COLO829 (cell line): ENCODE measurements at regions not wholly inside any gene's neighbourhood (a gene's known extent, or its start where the extent isn't known, plus 50 kb on each side); places are given as distances from the start of the nearest gene placed in this dataset.
A peak's percentile ranks its signal among the peaks of the same experiment; 100 is the strongest.

Source experiments
- DNase-seq: peaks from one replicate; pipeline ENCODE4 v3.0.0; 2012; ENCODE audit warnings: low spot score

- DNase-seq, result no peak
Measured at GRCh38 chr2:103103678-103104077, 341.8 kb downstream of the TMEM182 start.

GRCh38 chr2:103119352-103119751 lies 357.5 kb downstream of the TMEM182 start:
- no peak for DNase-seq

- DNase-seq, result no peak
Measured at GRCh38 chr2:103121106-103121505, 359.3 kb downstream of the TMEM182 start.

- no peak for DNase-seq
Measured at GRCh38 chr2:103123516-103123915, 361.7 kb downstream of the TMEM182 start.

GRCh38 chr2:103130857-103131256 lies 369.0 kb downstream of the TMEM182 start:
- no peak for DNase-seq

- DNase-seq, result no peak
Measured at GRCh38 chr2:103132536-103133217, 370.8 kb downstream of the TMEM182 start.

- peak; percentile 6 for DNase-seq
Measured at GRCh38 chr2:103135679-103136078, 373.8 kb downstream of the TMEM182 start.

- DNase-seq, result no peak
Measured at GRCh38 chr2:103138123-103138901, 376.5 kb downstream of the TMEM182 start.

GRCh38 chr2:103139628-103140268 lies 377.9 kb downstream of the TMEM182 start:
- no peak for DNase-seq

- no peak for DNase-seq
Measured at GRCh38 chr2:103144837-103145236, 383.0 kb downstream of the TMEM182 start.

GRCh38 chr2:103145739-103146138 lies 383.9 kb downstream of the TMEM182 start:
- DNase-seq, result no peak

GRCh38 chr2:103151046-103151445 lies 389.2 kb downstream of the TMEM182 start:
- DNase-seq, result no peak

- no peak for DNase-seq
Measured at GRCh38 chr2:103152556-103152955, 390.7 kb downstream of the TMEM182 start.

GRCh38 chr2:103153580-103154284 lies 391.9 kb downstream of the TMEM182 start:
- DNase-seq, result no peak

GRCh38 chr2:103155308-103155707 lies 393.5 kb downstream of the TMEM182 start:
- no peak for DNase-seq

- no peak for DNase-seq
Measured at GRCh38 chr2:103159018-103159417, 397.2 kb downstream of the TMEM182 start.

GRCh38 chr2:103161456-103162289 lies 399.8 kb downstream of the TMEM182 start:
- DNase-seq, result peak; percentile 50

GRCh38 chr2:103164748-103165147 lies 402.9 kb downstream of the TMEM182 start:
- no peak for DNase-seq

- DNase-seq, result no peak
Measured at GRCh38 chr2:103165836-103166235, 404.0 kb downstream of the TMEM182 start.

- no peak for DNase-seq
Measured at GRCh38 chr2:103166456-103167324, 404.9 kb downstream of the TMEM182 start.

GRCh38 chr2:103167599-103167998 lies 405.8 kb downstream of the TMEM182 start:
- DNase-seq, result no peak
